GM12873 (cell line): ENCODE measurements at regions not wholly inside any gene's neighbourhood (a gene's known extent, or its start where the extent isn't known, plus 50 kb on each side); places are given as distances from the start of the nearest gene placed in this dataset.

Source experiments
- CTCF ChIP-seq: IDR thresholded peaks from 2 replicates; pipeline ENCODE4 v1.5.1; 2012; ENCODE audit warnings: low read depth, mild to moderate bottlenecking, moderate library complexity, low read length, control low read depth; ENCODE audit not compliant: insufficient read depth; ENCODE audit errors: missing control alignments

GRCh38 chr7:88399696-88400240 is 93.1 kb upstream of the STEAP4 start:
- no peak for TF ChIP-seq CTCF

GRCh38 chr7:88399036-88399435 is 92.3 kb upstream of the STEAP4 start:
- TF ChIP-seq CTCF = no peak

- no peak for TF ChIP-seq CTCF
Measured at GRCh38 chr7:88398459-88398858, 91.8 kb upstream of the STEAP4 start.

GRCh38 chr7:88396948-88397322 is 90.2 kb upstream of the STEAP4 start:
- TF ChIP-seq CTCF = no peak

GRCh38 chr7:88396295-88396947 is 89.7 kb upstream of the STEAP4 start:
- TF ChIP-seq CTCF = no peak

GRCh38 chr7:88395715-88396114 is 89.0 kb upstream of the STEAP4 start:
- no peak for TF ChIP-seq CTCF

GRCh38 chr7:88391247-88391646 is 84.6 kb upstream of the STEAP4 start:
- TF ChIP-seq CTCF = no peak
